ENCODE measurements at regions not wholly inside any gene's neighbourhood (a gene's known extent, or its start where the extent isn't known, plus 50 kb on each side); places are given as distances from the start of the nearest gene placed in this dataset.

GRCh38 chr15:69522361-69522760 lies 69.7 kb downstream of the RPLP1 start:
- Histone ChIP-seq H3K36me3 (ENCODE audit: insufficient read depth, low read length) (no peaks in the 10 kb centered on the region), H3K27me3 (ENCODE audit: insufficient read depth, low read length) (no peaks in the 10 kb centered on the region)

DNA sequence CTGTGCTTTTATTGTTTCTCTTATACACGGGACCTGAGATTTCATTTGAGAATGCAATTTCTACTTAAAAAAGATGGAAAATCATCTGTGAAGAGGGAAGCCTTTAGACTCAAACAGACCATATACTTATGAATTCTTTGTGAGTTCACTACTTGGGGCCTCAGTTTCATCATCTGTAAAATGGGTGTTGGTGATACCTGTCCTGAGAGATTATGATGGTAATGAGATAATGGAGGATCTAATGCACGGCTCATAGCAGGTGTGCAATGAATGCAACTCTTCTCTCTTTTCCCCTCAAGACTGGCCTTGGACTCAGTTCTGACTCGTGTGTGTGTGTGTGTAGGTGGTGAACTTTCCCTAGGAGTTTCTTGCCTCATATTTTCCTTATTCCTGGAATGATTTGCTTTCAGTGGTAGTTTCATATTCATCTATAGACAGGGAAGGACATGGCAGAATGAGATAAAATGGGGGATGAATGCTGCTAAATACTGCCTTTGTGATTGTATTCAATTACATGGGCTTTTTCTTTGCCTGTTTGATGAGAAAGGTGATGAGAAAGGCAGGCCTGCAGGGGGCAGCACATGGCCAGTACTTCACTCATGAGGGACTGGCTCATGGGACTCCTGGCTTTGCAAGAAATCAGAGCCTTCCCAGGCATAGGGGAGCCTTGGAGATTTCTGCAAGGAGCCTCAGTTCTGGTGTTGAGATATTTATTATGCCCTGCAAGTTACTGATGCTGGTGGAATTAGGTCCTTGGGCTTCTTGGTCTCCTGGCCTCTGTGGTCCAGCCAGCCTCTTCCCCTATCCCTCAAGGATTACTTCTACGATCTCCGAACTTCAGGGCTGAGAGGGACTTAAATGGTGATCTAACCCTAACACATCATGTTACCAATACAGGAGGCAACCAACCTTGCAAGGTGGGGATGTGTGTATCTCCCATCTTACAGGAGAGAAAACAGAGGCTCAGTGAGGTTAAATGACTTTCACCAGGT lies 70.7 kb downstream of the RPLP1 start:
- Histone ChIP-seq H2AFZ (ENCODE audit: low read depth, low read length) (no peak overlapping the region), H3K9me3 (ENCODE audit: low read length) (no peaks in the 10 kb centered on the region), H3K36me3 (ENCODE audit: insufficient read depth, low read length) (no peaks in the 10 kb centered on the region), H3K4me1 (ENCODE audit: insufficient read depth, low read length) (peaks cover 18% of the 10 kb centered on the region), H3K4me3 (ENCODE audit: low read length) (no peak overlapping the region), H3K27me3 (ENCODE audit: insufficient read depth, low read length) (no peaks in the 10 kb centered on the region)

More at GRCh38 chr15:69522361-69522760, 69.7 kb downstream of the RPLP1 start:
- H2AFZ ChIP-seq (ENCODE audit: low read depth, low read length): no peak overlapping the region
- H3K9me3 ChIP-seq (ENCODE audit: low read length): no peaks in the 10 kb centered on the region
- no peak overlapping the region for H3K4me3 ChIP-seq (ENCODE audit: low read length)
- peaks cover 18% of the 10 kb centered on the region for H3K4me1 ChIP-seq (ENCODE audit: insufficient read depth, low read length)

DNA sequence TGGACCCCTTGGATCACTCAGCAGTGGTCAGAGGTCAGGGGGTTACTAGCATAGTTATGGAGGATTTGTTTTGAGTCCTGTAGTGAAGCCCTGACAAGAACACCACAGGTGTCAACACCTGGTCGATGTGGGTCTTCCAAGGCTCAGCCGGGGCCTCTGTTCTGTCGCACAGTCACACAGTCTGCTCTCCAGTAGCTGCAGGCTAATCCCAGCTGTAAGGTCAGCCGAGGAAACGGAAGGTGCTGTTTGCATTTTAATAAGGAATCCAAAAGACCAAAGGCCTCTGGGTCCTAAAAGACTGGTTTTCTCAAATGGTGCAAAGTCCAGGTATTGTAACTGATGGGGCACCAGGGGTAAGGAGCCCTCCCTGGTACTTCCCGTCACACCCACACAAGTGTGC lies 71.7 kb downstream of the RPLP1 start:
- no peaks in the 10 kb centered on the region for H3K27me3 ChIP-seq (ENCODE audit: insufficient read depth, low read length)
- no peaks in the 10 kb centered on the region for H3K36me3 ChIP-seq (ENCODE audit: insufficient read depth, low read length)
- H3K9me3 ChIP-seq (ENCODE audit: low read length): no peaks in the 10 kb centered on the region
- H3K4me1 ChIP-seq (ENCODE audit: insufficient read depth, low read length): peaks cover 18% of the 10 kb centered on the region
- no peak overlapping the region for H2AFZ ChIP-seq (ENCODE audit: low read depth, low read length)
- H3K4me3 ChIP-seq (ENCODE audit: low read length): no peak overlapping the region

DNA sequence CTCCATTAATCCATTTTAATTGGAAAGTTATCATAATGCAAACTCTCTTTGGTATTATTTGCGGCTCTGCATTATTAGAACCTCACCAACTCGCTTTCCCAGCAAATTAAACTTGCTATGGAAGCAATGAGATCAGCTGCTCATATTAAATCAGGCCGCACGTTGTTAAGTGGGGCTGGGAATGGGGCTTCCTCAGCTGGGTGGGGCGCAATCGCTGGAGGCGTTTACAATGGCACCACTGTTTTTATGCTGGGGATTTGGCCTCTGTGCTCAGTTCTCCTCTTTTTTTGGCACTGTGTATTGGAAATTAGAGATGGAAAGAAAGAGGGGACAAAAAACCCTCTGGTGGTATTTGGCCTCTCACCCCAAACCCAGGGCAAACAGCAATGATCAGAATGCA lies 72.2 kb downstream of the RPLP1 start:
- Histone ChIP-seq H2AFZ (ENCODE audit: low read depth, low read length) (no peak overlapping the region), H3K27me3 (ENCODE audit: insufficient read depth, low read length) (no peaks in the 10 kb centered on the region), H3K4me1 (ENCODE audit: insufficient read depth, low read length) (peaks cover 18% of the 10 kb centered on the region), H3K36me3 (ENCODE audit: insufficient read depth, low read length) (no peaks in the 10 kb centered on the region), H3K4me3 (ENCODE audit: low read length) (no peak overlapping the region), H3K9me3 (ENCODE audit: low read length) (no peaks in the 10 kb centered on the region)

DNA sequence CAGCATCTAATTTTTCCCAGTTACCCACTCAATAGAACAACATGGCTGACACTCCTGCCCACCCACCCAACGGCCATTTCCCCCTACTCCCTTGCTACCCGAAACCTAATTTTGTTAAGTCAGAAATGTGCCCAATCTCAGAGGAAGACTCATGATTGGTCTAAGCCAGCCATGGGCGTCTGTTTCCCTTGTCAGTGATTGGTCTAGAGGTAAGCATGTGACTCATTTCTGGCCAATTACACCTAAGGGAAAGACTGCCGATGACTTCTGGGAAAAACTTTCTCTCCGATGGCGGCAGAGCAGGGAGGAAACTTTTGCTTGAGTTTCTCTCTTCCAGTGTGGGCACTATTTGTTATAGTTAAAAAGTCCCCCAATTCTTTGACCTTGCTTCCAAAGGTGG lies 72.9 kb downstream of the RPLP1 start:
- no peak overlapping the region for H2AFZ ChIP-seq (ENCODE audit: low read depth, low read length)
- no peaks in the 10 kb centered on the region for H3K36me3 ChIP-seq (ENCODE audit: insufficient read depth, low read length)
- H3K4me1 ChIP-seq (ENCODE audit: insufficient read depth, low read length): peaks cover 19% of the 10 kb centered on the region
- no peaks in the 10 kb centered on the region for H3K27me3 ChIP-seq (ENCODE audit: insufficient read depth, low read length)
- no peaks in the 10 kb centered on the region for H3K9me3 ChIP-seq (ENCODE audit: low read length)
- H3K4me3 ChIP-seq (ENCODE audit: low read length): no peak overlapping the region

DNA sequence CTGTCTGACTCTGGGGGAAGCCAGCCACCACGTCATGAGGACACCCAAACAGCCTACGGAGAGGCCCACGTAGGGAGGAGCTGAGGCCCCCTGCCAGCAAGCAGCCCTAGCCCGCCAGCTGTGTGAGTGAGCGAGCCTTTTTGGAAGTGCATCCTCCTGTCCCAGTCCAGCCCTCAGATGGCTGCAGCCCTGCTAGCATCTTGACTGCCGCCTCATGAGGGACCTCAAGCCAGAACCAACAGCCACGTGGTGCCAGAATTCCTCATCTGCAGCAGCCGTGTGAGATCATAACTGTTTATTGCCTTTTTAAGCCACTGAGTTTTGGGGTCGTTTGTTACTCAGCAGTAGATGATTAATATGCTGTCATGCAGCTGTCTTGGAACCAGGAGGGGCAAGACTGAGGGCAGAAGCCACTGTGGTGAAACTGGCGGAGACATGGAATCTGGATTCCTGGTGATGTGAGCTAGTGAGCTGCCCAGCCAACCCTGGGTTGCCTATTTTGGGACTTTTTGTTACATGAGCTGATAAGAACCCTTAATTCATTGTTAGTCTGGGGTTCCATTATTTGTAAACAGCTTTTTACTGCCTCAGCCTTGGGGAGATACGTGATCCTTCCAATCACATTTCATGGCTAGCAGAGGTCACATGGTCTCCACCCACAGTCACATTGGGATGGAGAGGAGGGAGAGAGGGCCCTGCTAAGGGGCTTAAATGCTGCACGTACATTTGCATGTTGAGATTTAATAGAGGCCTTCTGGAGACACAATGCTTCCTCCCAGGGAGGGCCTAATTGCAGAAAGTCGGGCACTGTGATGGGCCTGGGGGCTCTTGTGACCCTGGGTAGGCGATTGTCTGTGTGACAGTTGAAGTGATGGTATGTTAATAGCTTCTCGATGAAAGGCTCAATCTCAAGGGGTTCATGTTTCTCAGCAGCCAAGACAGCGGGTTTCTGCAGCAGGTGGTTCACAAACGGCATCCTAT lies 73.8 kb downstream of the RPLP1 start:
- no peaks in the 10 kb centered on the region for H3K27me3 ChIP-seq (ENCODE audit: insufficient read depth, low read length)
- no peaks in the 10 kb centered on the region for H3K9me3 ChIP-seq (ENCODE audit: low read length)
- H3K36me3 ChIP-seq (ENCODE audit: insufficient read depth, low read length): no peaks in the 10 kb centered on the region
- H2AFZ ChIP-seq (ENCODE audit: low read depth, low read length): no peak overlapping the region
- H3K4me1 ChIP-seq (ENCODE audit: insufficient read depth, low read length): peaks cover 28% of the 10 kb centered on the region
- no peak overlapping the region for H3K4me3 ChIP-seq (ENCODE audit: low read length)

GRCh38 chr15:69529141-69529540 lies 76.5 kb downstream of the RPLP1 start:
- Histone ChIP-seq H3K4me3 (ENCODE audit: low read length) (no peak overlapping the region), H2AFZ (ENCODE audit: low read depth, low read length) (no peak overlapping the region), H3K27me3 (ENCODE audit: insufficient read depth, low read length) (peaks cover 2% of the 10 kb centered on the region), H3K4me1 (ENCODE audit: insufficient read depth, low read length) (peaks cover 34% of the 10 kb centered on the region), H3K9me3 (ENCODE audit: low read length) (no peaks in the 10 kb centered on the region), H3K36me3 (ENCODE audit: insufficient read depth, low read length) (no peaks in the 10 kb centered on the region)

GRCh38 chr15:69529961-69530633 lies 77.5 kb downstream of the RPLP1 start:
- no peaks in the 10 kb centered on the region for H3K9me3 ChIP-seq (ENCODE audit: low read length)
- H2AFZ ChIP-seq (ENCODE audit: low read depth, low read length): no peak overlapping the region
- peaks cover 30% of the 10 kb centered on the region for H3K4me1 ChIP-seq (ENCODE audit: insufficient read depth, low read length)
- peaks cover 2% of the 10 kb centered on the region for H3K27me3 ChIP-seq (ENCODE audit: insufficient read depth, low read length)
- H3K4me3 ChIP-seq (ENCODE audit: low read length): no peak overlapping the region
- H3K36me3 ChIP-seq (ENCODE audit: insufficient read depth, low read length): no peaks in the 10 kb centered on the region

- H3K36me3 ChIP-seq (ENCODE audit: insufficient read depth, low read length): no peaks in the 10 kb centered on the region
- H3K27me3 ChIP-seq (ENCODE audit: insufficient read depth, low read length): peaks cover 2% of the 10 kb centered on the region
- peaks cover 26% of the 10 kb centered on the region for H3K4me1 ChIP-seq (ENCODE audit: insufficient read depth, low read length)
- H2AFZ ChIP-seq (ENCODE audit: low read depth, low read length): peak overlapping the region; percentile 29
- no peak overlapping the region for H3K4me3 ChIP-seq (ENCODE audit: low read length)
- H3K9me3 ChIP-seq (ENCODE audit: low read length): no peaks in the 10 kb centered on the region
Measured at GRCh38 chr15:69530991-69531664, 78.5 kb downstream of the RPLP1 start.

DNA sequence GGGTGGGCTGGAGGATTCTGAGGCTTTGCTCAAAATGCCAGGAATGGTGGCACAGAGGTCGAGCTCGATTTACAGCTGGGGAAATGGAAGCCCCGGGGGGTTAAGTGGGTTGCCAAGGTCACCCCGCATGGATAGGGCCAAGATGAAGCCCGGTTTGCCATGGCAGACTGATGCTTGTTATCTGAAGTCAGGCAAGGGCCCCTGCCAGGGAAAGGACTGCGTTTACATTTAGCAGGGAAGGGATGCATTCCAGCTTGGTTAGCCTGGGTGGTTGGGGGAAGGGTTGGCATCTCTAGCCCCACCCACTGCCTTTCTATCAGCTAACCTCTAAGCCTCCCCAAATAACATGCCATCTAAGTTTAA lies 79.0 kb downstream of the RPLP1 start:
- Histone ChIP-seq H3K27me3 (ENCODE audit: insufficient read depth, low read length) (peaks cover 2% of the 10 kb centered on the region), H3K9me3 (ENCODE audit: low read length) (no peaks in the 10 kb centered on the region), H2AFZ (ENCODE audit: low read depth, low read length) (no peak overlapping the region), H3K4me3 (ENCODE audit: low read length) (no peak overlapping the region), H3K4me1 (ENCODE audit: insufficient read depth, low read length) (peaks cover 20% of the 10 kb centered on the region), H3K36me3 (ENCODE audit: insufficient read depth, low read length) (no peaks in the 10 kb centered on the region)

DNA sequence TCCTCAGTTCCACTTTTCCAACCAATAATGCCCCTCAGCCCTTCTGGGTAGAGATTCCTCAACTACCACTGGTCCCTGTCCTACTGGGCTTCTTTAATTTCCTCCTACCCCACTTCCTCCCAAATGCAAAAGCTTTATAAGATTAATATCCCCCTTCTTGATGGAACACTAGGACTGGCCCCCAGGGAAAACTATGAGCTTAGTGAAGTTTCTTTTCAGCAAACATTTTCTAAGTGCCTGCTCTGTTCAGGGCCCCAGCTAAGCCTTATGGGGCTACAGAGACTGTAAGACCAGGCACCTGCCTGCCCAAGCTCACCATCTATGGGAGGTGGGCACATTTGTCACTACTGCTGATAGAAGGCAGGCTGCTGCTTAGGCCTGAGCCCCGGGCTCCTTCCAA lies 79.4 kb downstream of the RPLP1 start:
- Histone ChIP-seq H3K4me3 (ENCODE audit: low read length) (no peak overlapping the region), H3K4me1 (ENCODE audit: insufficient read depth, low read length) (peaks cover 16% of the 10 kb centered on the region), H2AFZ (ENCODE audit: low read depth, low read length) (no peak overlapping the region), H3K36me3 (ENCODE audit: insufficient read depth, low read length) (no peaks in the 10 kb centered on the region), H3K9me3 (ENCODE audit: low read length) (no peaks in the 10 kb centered on the region), H3K27me3 (ENCODE audit: insufficient read depth, low read length) (peaks cover 2% of the 10 kb centered on the region)

DNA sequence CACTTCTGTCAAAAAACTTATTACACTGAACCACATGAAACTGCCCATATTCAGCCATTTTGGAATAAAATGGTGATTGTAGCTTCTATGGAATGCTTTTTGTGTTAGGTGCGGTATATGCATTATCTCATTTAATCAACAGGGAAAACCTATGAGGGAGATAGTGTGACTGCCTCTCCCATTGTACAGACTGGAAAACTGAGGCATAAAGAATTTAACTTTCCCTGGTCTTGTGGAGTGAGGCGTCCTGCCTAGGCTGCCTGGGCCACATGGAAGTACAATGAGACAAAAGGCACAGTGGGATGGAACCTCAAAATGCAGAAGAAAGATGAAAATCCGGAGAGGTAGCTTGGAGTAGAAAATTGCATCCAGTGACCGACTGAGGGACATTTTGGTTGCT lies 80.2 kb downstream of the RPLP1 start:
- Histone ChIP-seq H3K36me3 (ENCODE audit: insufficient read depth, low read length) (no peaks in the 10 kb centered on the region), H2AFZ (ENCODE audit: low read depth, low read length) (no peak overlapping the region), H3K27me3 (ENCODE audit: insufficient read depth, low read length) (peaks cover 4% of the 10 kb centered on the region), H3K4me1 (ENCODE audit: insufficient read depth, low read length) (peaks cover 16% of the 10 kb centered on the region), H3K9me3 (ENCODE audit: low read length) (no peaks in the 10 kb centered on the region), H3K4me3 (ENCODE audit: low read length) (no peak overlapping the region)

All from neuron (in vitro differentiated cells).